Endothelial cell of umbilical vein (primary cell): ENCODE measurements at regions not wholly inside any gene's neighbourhood (a gene's known extent, or its start where the extent isn't known, plus 50 kb on each side); places are given as distances from the start of the nearest gene placed in this dataset.

Experiments used
- BruUV-seq: library from RNA; stranded (reverse); fragments of 400-500 nt; replicated peaks from 2 replicates; lab custom pipeline; 2021; lab: Mats Ljungman, UMichigan
- CTCF ChIA-PET: fragments of 300-600, 350-600 bp; sonication (Branson Sonifier 250); formaldehyde crosslinking; loops from one replicate; lab custom pipeline; 2021; ENCODE audit warnings: antibody characterized with exemption, inconsistent platforms; lab: Charles Lee
- POLR2A ChIA-PET: fragments of 300-600, 350-600 bp; sonication (Branson Sonifier 250); formaldehyde crosslinking; loops from one replicate; lab custom pipeline; 2021; ENCODE audit warnings: antibody characterized with exemption, inconsistent platforms; lab: Charles Lee
- DNase-seq: peaks from one replicate; pipeline ENCODE4 v3.0.0-alpha.2; 2011; ENCODE audit warnings: low read depth, low spot score
- FAIRE-seq: peaks from 2 replicates; lab custom pipeline; 2011; peaks lifted over from hg19 to GRCh38; lab: Jason Lieb, UNC
- H2AFZ ChIP-seq: 2 replicates; pipeline ENCODE4 v1.6.0; 2012; ENCODE audit warnings: low read depth, low read length, control low read depth, inconsistent platforms
- H3K27ac ChIP-seq: 2 replicates; pipeline ENCODE4 v1.5.1; 2011; ENCODE audit warnings: low read depth, mild to moderate bottlenecking, control low read depth, low read length, moderate library complexity; ENCODE audit not compliant: insufficient read depth
- H3K27me3 ChIP-seq, 2 experiments: 2 replicates each; pipeline versions ENCODE4 v1.6.0 to v1.6.1; 2011; ENCODE audit warnings: low read length in 2 of 2, mixed read lengths in 1 of 2; ENCODE audit not compliant: control insufficient read depth in 2 of 2, insufficient read depth in 2 of 2
- H3K36me3 ChIP-seq, 2 experiments: 2 replicates in 1 of 2; 3 replicates in 1 of 2; pipeline ENCODE4 v1.5.1; 2011; ENCODE audit warnings: low read length in 2 of 2, mild to moderate bottlenecking in 1 of 2, moderate library complexity in 1 of 2; ENCODE audit not compliant: control insufficient read depth in 2 of 2, insufficient read depth in 2 of 2; ENCODE audit errors: extremely low read depth in 1 of 2
- H3K4me1 ChIP-seq: 3 replicates; pipeline ENCODE4 v1.5.1; 2011; ENCODE audit warnings: mild to moderate bottlenecking, low read length; ENCODE audit not compliant: control insufficient read depth, insufficient read depth; ENCODE audit errors: extremely low read depth
- H3K4me2 ChIP-seq: 2 replicates; pipeline ENCODE4 v1.6.1; 2011; ENCODE audit warnings: low read length, control low read depth, mixed read lengths; ENCODE audit not compliant: insufficient read depth
- H3K4me3 ChIP-seq, 3 experiments: fragments of 200-600 bp in 1 of 3; sonication (generic), shearing (Covaris generic) in 1 of 3; replicated peaks in 1 of 3; 2 replicates each; pipeline ENCODE4 v1.5.1; 2011 to 2016; ENCODE audit warnings: control low read depth in 3 of 3, low read length in 3 of 3, mild to moderate bottlenecking in 2 of 3, inconsistent platforms in 1 of 3, low read depth in 1 of 3, moderate library complexity in 1 of 3; ENCODE audit not compliant: insufficient read depth in 1 of 3
- H3K79me2 ChIP-seq: 2 replicates; pipeline ENCODE4 v1.6.0; 2012; ENCODE audit warnings: low read length, inconsistent platforms; ENCODE audit not compliant: control insufficient read depth, insufficient read depth
- H3K9ac ChIP-seq: replicated peaks from 2 replicates; pipeline ENCODE3; 2011; ENCODE audit warnings: low read length, control low read depth; ENCODE audit not compliant: insufficient read depth; ENCODE audit errors: extremely low read depth
- H3K9me1 ChIP-seq: replicated peaks from 3 replicates; pipeline ENCODE4 v1.6.0; 2011; ENCODE audit warnings: mild to moderate bottlenecking, low read length; ENCODE audit not compliant: control insufficient read depth, insufficient read depth; ENCODE audit errors: extremely low read depth
- H3K9me3 ChIP-seq: replicated peaks from 2 replicates; pipeline ENCODE4 v1.5.1; 2012; ENCODE audit warnings: low read length, inconsistent platforms; ENCODE audit not compliant: control insufficient read depth, insufficient read depth
- H4K20me1 ChIP-seq: replicated peaks from 2 replicates; pipeline ENCODE3; 2011; ENCODE audit warnings: mild to moderate bottlenecking, low read length; ENCODE audit not compliant: control insufficient read depth, insufficient read depth; ENCODE audit errors: extremely low read depth
- CTCF ChIP-seq, 2 donors: IDR thresholded peaks; 1 replicate in 1 of 2; 2 replicates in 1 of 2; pipeline ENCODE4 v1.5.1; 2011; ENCODE audit warnings: low read length in 2 of 2, mild to moderate bottlenecking in 2 of 2, moderate library complexity in 2 of 2, control low read depth in 1 of 2, inconsistent platforms in 1 of 2, low read depth in 1 of 2; ENCODE audit not compliant: insufficient read depth in 1 of 2; ENCODE audit errors: extremely low read depth in 1 of 2
- EZH2 ChIP-seq: IDR thresholded peaks from 2 replicates; pipeline ENCODE4 v1.6.1; 2012; ENCODE audit warnings: borderline replicate concordance, low read depth, mild to moderate bottlenecking, moderate library complexity, low read length, inconsistent platforms; ENCODE audit not compliant: severe bottlenecking
- FOS ChIP-seq: IDR thresholded peaks from 2 replicates; pipeline ENCODE4 v1.6.1; 2011; ENCODE audit warnings: mild to moderate bottlenecking, low read length, moderate library complexity, borderline replicate concordance; ENCODE audit not compliant: insufficient read depth
- GATA2 ChIP-seq: IDR thresholded peaks from 2 replicates; pipeline ENCODE4 v1.7.0; 2011; ENCODE audit warnings: low read depth, mild to moderate bottlenecking, moderate library complexity, mixed read lengths, low read length; ENCODE audit not compliant: insufficient read length, insufficient read depth
- JUN ChIP-seq: IDR thresholded peaks from 2 replicates; pipeline ENCODE4 v1.6.1; 2011; ENCODE audit warnings: borderline replicate concordance, low read depth; ENCODE audit not compliant: insufficient read length, insufficient read depth
- MYC ChIP-seq: IDR thresholded peaks from one replicate; pipeline ENCODE4 v1.6.1; 2011; ENCODE audit warnings: mild to moderate bottlenecking, low read depth, low read length
- POLR2A ChIP-seq: IDR thresholded peaks from 2 replicates; pipeline ENCODE4 v1.6.1; 2012; ENCODE audit warnings: low read depth, mild to moderate bottlenecking, control low read depth, low read length
- POLR2AphosphoS5 ChIP-seq: IDR thresholded peaks from 2 replicates; pipeline ENCODE4 v1.6.1; 2012; ENCODE audit warnings: low read depth, mild to moderate bottlenecking, control low read depth, low read length, moderate library complexity; ENCODE audit not compliant: insufficient read depth
- dilution Hi-C: fragments of 300-500 bp; cut with MboI; formaldehyde crosslinking; loops from one replicate; pipeline ENCODE4 v1.15.0; 2019; ENCODE audit warnings: low sequenced_read_pairs; ENCODE audit not compliant: extremely low pct_ligation_motif_present
- intact Hi-C: fragments of 100-400 bp; cut with micrococcal nuclease; formaldehyde crosslinking; loops from one replicate; pipeline ENCODE4 v1.10.0; 2022
- TF ChIP-seq, protein P1 (sequence below): IDR thresholded peaks from 2 replicates; pipeline ENCODE4 v1.6.1; 2011; ENCODE audit not compliant: insufficient read depth, insufficient read length

GRCh38 chr2:48264627-48265026, 49.9 kb upstream of the FOXN2 start:
- H3K9me1 ChIP-seq: no peaks in the 10 kb centered on the region
- dilution Hi-C loops: no loop called here
- H2AFZ ChIP-seq: no peak overlapping the region
- no peak overlapping the region for H3K4me2 ChIP-seq
- POLR2A ChIA-PET: no interaction called here
- CTCF ChIA-PET: no interaction called here
- TF ChIP-seq MYC: no peak
- TF ChIP-seq JUN: no peak
- TF ChIP-seq FOS: no peak
- TF ChIP-seq POLR2A: no peak
- TF ChIP-seq CTCF (IDR thresholded peaks at IDR 0.05; ENCODE audit: extremely low read depth in 1 of 2, insufficient read depth in 1 of 2, low read depth in 1 of 2, low read length in 2 of 2): no peak
- TF ChIP-seq, protein P1, sequence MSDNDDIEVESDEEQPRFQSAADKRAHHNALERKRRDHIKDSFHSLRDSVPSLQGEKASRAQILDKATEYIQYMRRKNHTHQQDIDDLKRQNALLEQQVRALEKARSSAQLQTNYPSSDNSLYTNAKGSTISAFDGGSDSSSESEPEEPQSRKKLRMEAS: no peak
- TF ChIP-seq EZH2: no peak
- TF ChIP-seq POLR2AphosphoS5: no peak
- TF ChIP-seq GATA2: no peak
- H3K9ac ChIP-seq: no peak overlapping the region
- no peaks in the 10 kb centered on the region for H3K36me3 ChIP-seq
- H3K9me3 ChIP-seq: no peaks in the 10 kb centered on the region
- H4K20me1 ChIP-seq: no peaks in the 10 kb centered on the region
- H3K27ac ChIP-seq: no peak overlapping the region
- H3K4me3 ChIP-seq: no peak overlapping the region
- H3K79me2 ChIP-seq: no peaks in the 10 kb centered on the region
- H3K27me3 ChIP-seq: peaks cover 0 to 4% of the 10 kb centered on the region in 2 experiments
- intact Hi-C loops: no loop called here
- FAIRE-seq: no peak
- DNase-seq: no peak
- H3K4me1 ChIP-seq: no peaks in the 10 kb centered on the region
- no TSS peak for BruUV-seq
